H9 (cell line): ENCODE measurements at regions not wholly inside any gene's neighbourhood (a gene's known extent, or its start where the extent isn't known, plus 50 kb on each side); places are given as distances from the start of the nearest gene placed in this dataset.
A peak's percentile ranks its signal among the peaks of the same experiment; 100 is the strongest.

Experiments
- DNase-seq: peaks from one replicate; pipeline ENCODE4 v3.0.0-alpha.2; 2017
- H2AFZ ChIP-seq: one replicate; pipeline ENCODE4 v1.6.1; 2013; ENCODE audit warnings: mild to moderate bottlenecking, low read length, control low read depth, moderate library complexity
- H2AK5ac ChIP-seq: 2 replicates; pipeline ENCODE4 v1.6.1; 2013; ENCODE audit warnings: low read length, control low read depth, mixed read lengths; ENCODE audit not compliant: insufficient read length
- H2BK120ac ChIP-seq: one replicate; pipeline ENCODE4 v1.6.1; 2013; ENCODE audit warnings: low read depth, mild to moderate bottlenecking, low read length, control low read depth, inconsistent platforms; ENCODE audit not compliant: poor library complexity, severe bottlenecking
- H2BK12ac ChIP-seq: 2 replicates; pipeline ENCODE4 v1.6.1; 2013; ENCODE audit warnings: low read length, control low read depth, mixed read lengths, low read depth; ENCODE audit not compliant: insufficient read length
- H2BK15ac ChIP-seq: 2 replicates; pipeline ENCODE4 v1.6.1; 2013; ENCODE audit warnings: low read depth, low read length, control low read depth
- H2BK20ac ChIP-seq: one replicate; pipeline ENCODE4 v1.6.1; 2013; ENCODE audit warnings: low read depth, mild to moderate bottlenecking, low read length, control low read depth, inconsistent platforms; ENCODE audit not compliant: poor library complexity, severe bottlenecking
- H2BK5ac ChIP-seq: 2 replicates; pipeline ENCODE4 v1.6.1; 2013; ENCODE audit warnings: low read length, control low read depth, mixed read lengths; ENCODE audit not compliant: insufficient read length
- H3K14ac ChIP-seq: 2 replicates; pipeline ENCODE4 v1.6.1; 2013; ENCODE audit warnings: low read length, control low read depth; ENCODE audit not compliant: insufficient read depth
- H3K18ac ChIP-seq: 2 replicates; pipeline ENCODE4 v1.6.1; 2013; ENCODE audit warnings: low read depth, mild to moderate bottlenecking, mixed read lengths, low read length, control low read depth; ENCODE audit not compliant: insufficient read length
- H3K23ac ChIP-seq: 2 replicates; pipeline ENCODE4 v1.6.1; 2013; ENCODE audit warnings: low read length, control low read depth, mixed read lengths, low read depth; ENCODE audit not compliant: insufficient read length
- H3K23me2 ChIP-seq: 2 replicates; pipeline ENCODE4 v1.6.1; 2013; ENCODE audit warnings: low read depth, mild to moderate bottlenecking, mixed read lengths, low read length, control low read depth; ENCODE audit not compliant: insufficient read length, poor library complexity, severe bottlenecking
- H3K27ac ChIP-seq: 2 replicates; pipeline ENCODE4 v1.5.1; 2013; ENCODE audit warnings: low read length, control low read depth, mixed read lengths, low read depth; ENCODE audit not compliant: insufficient read length
- H3K27me3 ChIP-seq: 2 replicates; pipeline ENCODE4 v1.6.1; 2013; ENCODE audit warnings: low read length, control low read depth, inconsistent platforms; ENCODE audit not compliant: insufficient read depth
- H3K4ac ChIP-seq: 2 replicates; pipeline ENCODE4 v1.6.1; 2013; ENCODE audit warnings: low read depth, mild to moderate bottlenecking, control low read depth, inconsistent platforms, low read length, moderate library complexity
- H3K4me1 ChIP-seq: 2 replicates; pipeline ENCODE4 v1.6.1; 2013; ENCODE audit warnings: low read length, control low read depth, inconsistent platforms; ENCODE audit not compliant: insufficient read depth
- H3K4me2 ChIP-seq: 2 replicates; pipeline ENCODE4 v1.6.1; 2013; ENCODE audit warnings: low read length, control low read depth, mixed read lengths; ENCODE audit not compliant: insufficient read length, insufficient read depth
- H3K56ac ChIP-seq: 2 replicates; pipeline ENCODE4 v1.6.1; 2013; ENCODE audit warnings: low read depth, mild to moderate bottlenecking, mixed read lengths, low read length, control low read depth; ENCODE audit not compliant: insufficient read length
- H3K79me1 ChIP-seq: 2 replicates; pipeline ENCODE4 v1.6.1; 2013; ENCODE audit warnings: low read depth, mild to moderate bottlenecking, moderate library complexity, low read length, control low read depth, inconsistent platforms; ENCODE audit not compliant: insufficient read depth, poor library complexity, severe bottlenecking
- H3K79me2 ChIP-seq: 2 replicates; pipeline ENCODE4 v1.6.1; 2013; ENCODE audit warnings: low read length, control low read depth, inconsistent platforms; ENCODE audit not compliant: insufficient read depth
- H3K9ac ChIP-seq: 2 replicates; pipeline ENCODE4 v1.6.1; 2013; ENCODE audit warnings: low read length, control low read depth, mixed read lengths; ENCODE audit not compliant: insufficient read length; ENCODE audit errors: extremely low read depth
- H3K9me3 ChIP-seq: one replicate; pipeline ENCODE4 v1.6.1; 2013; ENCODE audit warnings: low read depth, low read length, inconsistent platforms; ENCODE audit not compliant: control insufficient read depth
- H3T11ph ChIP-seq: one replicate; pipeline ENCODE4 v1.6.1; 2013; ENCODE audit warnings: mild to moderate bottlenecking, low read length, control low read depth, inconsistent platforms
- H4K20me1 ChIP-seq: one replicate; pipeline ENCODE4 v1.6.1; 2013; ENCODE audit not compliant: control insufficient read depth, insufficient read length, insufficient read depth
- H4K5ac ChIP-seq: 2 replicates; pipeline ENCODE4 v1.6.1; 2013; ENCODE audit warnings: low read depth, mild to moderate bottlenecking, mixed read lengths, low read length, control low read depth; ENCODE audit not compliant: insufficient read length
- H4K8ac ChIP-seq: replicated peaks from 2 replicates; pipeline ENCODE4 v1.6.1; 2013; ENCODE audit warnings: low read length, control low read depth, mixed read lengths, low read depth; ENCODE audit not compliant: insufficient read length
- H4K91ac ChIP-seq: 2 replicates; pipeline ENCODE4 v1.6.1; 2013; ENCODE audit warnings: low read depth, mild to moderate bottlenecking, moderate library complexity, mixed read lengths, low read length, control low read depth; ENCODE audit not compliant: insufficient read length
- H3K27ac Mint-ChIP-seq, 3 experiments: 2 replicates in 2 of 3; 3 replicates in 1 of 3; pipeline ENCODE4 v1.8.0; 2020 to 2021; ENCODE audit warnings: mixed read lengths in 3 of 3, mild to moderate bottlenecking in 1 of 3, moderate library complexity in 1 of 3
- H3K27me3 Mint-ChIP-seq: 2 replicates; pipeline ENCODE4 v1.8.0; 2021; ENCODE audit warnings: low read depth, mild to moderate bottlenecking, moderate library complexity, mixed read lengths
- H3K36me3 Mint-ChIP-seq, 3 experiments: 2 replicates in 2 of 3; 3 replicates in 1 of 3; pipeline ENCODE4 v1.8.0; 2020 to 2021; ENCODE audit warnings: low read depth in 3 of 3, mixed read lengths in 3 of 3; ENCODE audit not compliant: insufficient read depth in 1 of 3
- H3K4me1 Mint-ChIP-seq, 2 experiments: 2 replicates each; pipeline ENCODE4 v1.8.0; 2020; ENCODE audit warnings: mixed read lengths in 2 of 2
- H3K4me3 Mint-ChIP-seq, 2 experiments: 2 replicates in 1 of 2; 3 replicates in 1 of 2; pipeline ENCODE4 v1.8.0; 2020 to 2021; ENCODE audit warnings: mild to moderate bottlenecking in 2 of 2, mixed read lengths in 2 of 2, moderate library complexity in 1 of 2
- H3K9me3 Mint-ChIP-seq, 2 experiments: 2 replicates in 1 of 2; 3 replicates in 1 of 2; pipeline ENCODE4 v1.8.0; 2020; ENCODE audit warnings: mild to moderate bottlenecking in 2 of 2, mixed read lengths in 2 of 2, moderate library complexity in 1 of 2
- CTCF ChIP-seq: fragments of 200-600 bp; sonication (generic); conservative IDR thresholded peaks from 3 replicates; pipeline ENCODE4 v1.8.0; 2021; ENCODE audit warnings: antibody characterized with exemption, mild to moderate bottlenecking
- WGBS: extraction: QIAGEN DNeasy Blood & Tissue Kit; methylation state at CpG from one replicate; pipeline ENCODE4 v1.1.7; 2013; ENCODE audit warnings: missing lambda C conversion rate, low lambda C conversion rate, mixed read lengths; ENCODE audit not compliant: insufficient read length; ENCODE audit errors: extremely low coverage; 5-methylcytosine and 5-hydroxymethylcytosine counted together

- DNase-seq: no peak
- Histone ChIP-seq H2BK20ac (no peak overlapping the region), H3K9ac (no peak overlapping the region), H4K8ac (no peak overlapping the region), H4K20me1 (no peaks in the 10 kb centered on the region), H2AFZ (no peak overlapping the region), H3K4me2 (no peak overlapping the region), H3K56ac (no peak overlapping the region), H3K79me2 (no peaks in the 10 kb centered on the region), H3K4ac (no peak overlapping the region), H2BK15ac (no peak overlapping the region), H3K18ac (no peak overlapping the region), H2AK5ac (no peak overlapping the region), H2BK5ac (no peak overlapping the region), H2BK12ac (no peak overlapping the region), H2BK120ac (no peak overlapping the region), H3K23me2 (no peaks in the 10 kb centered on the region), H3K27ac (no peak overlapping the region), H3K23ac (no peak overlapping the region), H3K9me3 (no peaks in the 10 kb centered on the region), H3K27me3 (no peaks in the 10 kb centered on the region), H3K4me1 (no peaks in the 10 kb centered on the region), H3K79me1 (no peaks in the 10 kb centered on the region), H3T11ph (no peak overlapping the region), H4K5ac (no peak overlapping the region), H3K14ac (no peak overlapping the region), H4K91ac (no peak overlapping the region)
- no peaks in the 10 kb centered on the region for H3K4me1 Mint-ChIP-seq
- TF ChIP-seq CTCF: no peak
- no peaks in the 10 kb centered on the region; a peak in 1 of 5 replicates for H3K9me3 Mint-ChIP-seq
- H3K27me3 Mint-ChIP-seq: peaks cover 5% of the 10 kb centered on the region
- H3K36me3 Mint-ChIP-seq: no peaks in the 10 kb centered on the region
- no peak overlapping the region for H3K4me3 Mint-ChIP-seq
- H3K27ac Mint-ChIP-seq: peak overlapping the region in 1 of 3 experiments; percentile 41; a peak in 1 of 7 replicates
- WGBS: no CpG with 5 or more reads among the region's 9 CpGs
These were observed 486.4 kb upstream of the MKI67 start for GRCh38 chr10:128612631-128613030.
